ENCODE measurements at regions not wholly inside any gene's neighbourhood (a gene's known extent, or its start where the extent isn't known, plus 50 kb on each side); places are given as distances from the start of the nearest gene placed in this dataset.

DNA sequence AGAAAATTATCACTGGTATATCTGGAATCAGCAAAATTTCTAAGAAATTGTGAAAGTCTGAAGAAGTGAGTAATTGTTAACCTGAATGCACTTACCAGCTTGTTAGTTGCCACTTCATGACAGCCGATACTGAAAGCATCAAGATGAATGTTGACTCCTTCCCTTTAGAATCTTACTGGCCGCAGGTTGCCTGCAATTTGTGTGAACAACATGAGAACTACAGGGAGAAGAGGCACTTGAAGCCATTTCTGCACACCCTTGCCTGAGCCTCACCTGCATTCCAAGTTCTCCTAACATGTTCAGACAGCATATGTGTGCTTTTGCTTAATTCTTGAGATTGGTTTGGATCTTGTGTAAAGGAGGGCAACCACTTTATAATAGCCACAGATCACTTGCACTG lies 59.2 kb upstream of the SSX2IP start:
- TF ChIP-seq CTCF (IDR thresholded peaks at IDR 0.05; ENCODE audit: insufficient read depth, low read length) = no peak
- TF ChIP-seq POLR2AphosphoS5 (IDR thresholded peaks at IDR 0.05; ENCODE audit: low read depth) = no peak

Data from HL-60 (cell line).